GM12873 (cell line): ENCODE measurements at regions not wholly inside any gene's neighbourhood (a gene's known extent, or its start where the extent isn't known, plus 50 kb on each side); places are given as distances from the start of the nearest gene placed in this dataset.

Experiments
- TF ChIP-seq, protein P1 (sequence below): IDR thresholded peaks from 2 replicates; pipeline ENCODE4 v1.5.1; 2012; ENCODE audit warnings: low read depth, mild to moderate bottlenecking, moderate library complexity, low read length, control low read depth; ENCODE audit not compliant: insufficient read depth; ENCODE audit errors: missing control alignments

DNA sequence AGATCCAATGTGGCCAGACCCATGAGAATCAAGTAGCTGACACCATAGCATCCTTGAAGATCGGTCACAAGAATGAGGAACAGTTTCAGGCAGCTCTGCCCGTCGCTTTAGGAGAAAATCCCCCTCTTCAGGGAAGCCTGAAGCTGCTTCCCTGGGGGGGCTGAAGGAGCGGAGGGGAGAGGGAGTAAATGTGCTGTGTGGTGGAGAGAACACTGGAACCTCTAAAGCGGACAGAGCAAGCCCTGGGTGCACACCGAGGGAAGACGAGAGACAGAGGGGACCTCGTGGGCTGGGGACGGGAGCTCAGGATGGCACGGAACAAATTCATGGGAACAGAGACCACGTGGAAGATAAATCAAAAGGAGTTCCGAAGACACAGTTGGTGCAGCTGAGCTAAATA lies 154.3 kb downstream of the NDUFA10 start:
- TF ChIP-seq, protein P1, sequence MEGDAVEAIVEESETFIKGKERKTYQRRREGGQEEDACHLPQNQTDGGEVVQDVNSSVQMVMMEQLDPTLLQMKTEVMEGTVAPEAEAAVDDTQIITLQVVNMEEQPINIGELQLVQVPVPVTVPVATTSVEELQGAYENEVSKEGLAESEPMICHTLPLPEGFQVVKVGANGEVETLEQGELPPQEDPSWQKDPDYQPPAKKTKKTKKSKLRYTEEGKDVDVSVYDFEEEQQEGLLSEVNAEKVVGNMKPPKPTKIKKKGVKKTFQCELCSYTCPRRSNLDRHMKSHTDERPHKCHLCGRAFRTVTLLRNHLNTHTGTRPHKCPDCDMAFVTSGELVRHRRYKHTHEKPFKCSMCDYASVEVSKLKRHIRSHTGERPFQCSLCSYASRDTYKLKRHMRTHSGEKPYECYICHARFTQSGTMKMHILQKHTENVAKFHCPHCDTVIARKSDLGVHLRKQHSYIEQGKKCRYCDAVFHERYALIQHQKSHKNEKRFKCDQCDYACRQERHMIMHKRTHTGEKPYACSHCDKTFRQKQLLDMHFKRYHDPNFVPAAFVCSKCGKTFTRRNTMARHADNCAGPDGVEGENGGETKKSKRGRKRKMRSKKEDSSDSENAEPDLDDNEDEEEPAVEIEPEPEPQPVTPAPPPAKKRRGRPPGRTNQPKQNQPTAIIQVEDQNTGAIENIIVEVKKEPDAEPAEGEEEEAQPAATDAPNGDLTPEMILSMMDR = no peak

DNA sequence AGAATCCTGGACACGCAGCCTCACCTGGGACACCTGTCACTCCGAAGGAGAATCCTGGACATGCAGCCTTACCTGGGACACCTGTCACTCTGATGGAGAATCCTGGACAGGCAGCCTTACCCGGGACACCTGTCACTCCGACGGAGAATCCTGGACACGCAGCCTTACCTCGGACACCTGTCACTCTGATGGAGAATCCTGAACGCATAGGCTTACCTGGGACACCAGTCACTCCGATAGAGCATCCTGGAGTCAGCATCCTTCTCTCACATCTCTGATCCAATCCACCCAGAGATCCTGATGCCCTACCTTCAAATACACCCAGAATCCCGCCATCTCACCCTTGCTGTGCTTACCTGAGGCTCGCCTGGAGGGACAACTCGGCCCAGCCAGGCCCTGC lies 154.9 kb downstream of the NDUFA10 start:
- TF ChIP-seq, protein P1 = no peak

DNA sequence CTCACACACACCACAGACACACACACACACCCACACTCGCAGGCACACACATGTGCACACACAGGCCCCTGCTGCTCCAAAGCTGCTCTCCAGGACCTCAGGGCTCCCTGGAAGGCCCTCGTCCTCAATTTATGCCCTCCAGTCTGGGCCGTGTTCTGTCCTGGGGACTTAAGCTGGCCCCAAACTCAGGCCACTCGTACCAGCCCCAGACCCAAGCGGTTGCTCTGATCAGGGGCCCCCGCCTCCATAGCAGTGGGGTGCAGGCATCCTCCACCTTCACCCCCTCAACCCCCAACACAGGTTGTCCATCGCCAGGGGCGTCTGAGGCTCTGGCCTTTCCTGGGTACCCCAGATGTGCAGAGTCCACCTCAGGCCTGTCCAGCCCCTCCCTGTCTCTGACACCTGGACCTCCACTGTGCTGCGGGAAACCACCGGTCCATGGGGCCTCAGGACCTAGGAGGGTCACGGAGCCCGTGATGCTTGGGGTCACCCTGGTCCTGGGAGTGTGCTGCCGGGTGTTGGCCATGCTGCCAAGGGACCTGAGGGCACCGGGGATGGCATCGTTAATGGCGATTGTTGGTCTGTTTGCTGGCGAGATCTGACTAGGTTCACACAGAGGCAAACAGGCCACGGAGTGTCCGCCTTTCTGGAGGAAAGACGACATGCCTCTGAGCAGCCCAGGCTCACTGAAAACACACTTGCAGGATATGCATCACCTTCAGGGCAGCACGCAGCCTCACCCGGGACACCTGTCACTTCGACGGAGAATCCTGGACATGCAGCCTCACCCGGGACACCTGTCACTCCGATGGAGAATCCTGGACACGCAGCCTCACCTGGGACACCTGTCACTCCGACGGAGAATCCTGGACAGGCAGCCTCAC lies 155.6 kb downstream of the NDUFA10 start:
- TF ChIP-seq, protein P1 = no peak

DNA sequence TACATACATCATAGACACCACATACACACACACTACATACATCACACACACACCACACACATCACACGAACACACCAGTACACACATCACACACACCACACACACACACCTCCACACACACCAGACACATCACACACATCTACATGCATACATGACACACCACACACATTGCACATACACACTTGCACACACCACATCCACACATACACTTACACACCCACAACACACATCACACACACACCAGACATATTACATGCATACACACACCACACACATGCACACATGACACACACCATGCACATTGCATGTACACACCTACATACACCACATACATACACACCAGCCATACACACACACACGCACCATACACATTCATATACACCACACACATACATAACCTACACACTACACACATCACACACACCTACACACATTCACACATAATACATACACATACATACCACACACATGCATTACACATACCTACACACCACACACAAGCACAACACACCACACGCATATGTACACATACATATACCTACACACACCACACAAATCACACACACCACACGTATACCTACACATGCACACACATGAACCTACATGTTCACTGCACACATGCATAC lies 156.5 kb downstream of the NDUFA10 start:
- TF ChIP-seq, protein P1 = no peak

DNA sequence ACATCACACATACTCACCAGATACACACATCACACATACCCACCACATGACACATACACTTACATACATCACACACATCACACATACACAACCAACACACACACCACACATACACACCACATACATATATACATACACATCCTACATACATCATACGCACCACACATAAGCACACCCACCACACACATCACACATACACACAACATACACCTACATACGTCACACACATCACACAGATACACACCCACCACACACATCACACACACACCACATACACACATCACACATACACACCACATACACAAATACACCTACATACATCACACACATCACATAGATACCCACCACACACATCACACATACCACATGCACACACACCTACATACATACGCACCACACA lies 158.4 kb downstream of the NDUFA10 start:
- TF ChIP-seq, protein P1 = no peak

DNA sequence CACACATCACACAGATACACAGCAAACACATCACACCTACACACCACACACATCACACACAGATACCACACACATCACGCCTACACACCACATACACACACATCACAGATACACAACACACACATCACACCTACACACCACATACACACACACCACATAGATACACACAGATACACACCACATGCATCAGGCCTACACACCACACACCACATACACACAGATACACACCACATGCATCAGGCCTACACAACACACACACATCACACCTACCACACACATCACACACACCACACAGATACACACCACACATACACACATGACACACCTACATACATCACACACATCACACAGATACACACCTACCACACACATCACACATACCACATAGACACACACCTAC lies 158.8 kb downstream of the NDUFA10 start:
- TF ChIP-seq, protein P1 = no peak

DNA sequence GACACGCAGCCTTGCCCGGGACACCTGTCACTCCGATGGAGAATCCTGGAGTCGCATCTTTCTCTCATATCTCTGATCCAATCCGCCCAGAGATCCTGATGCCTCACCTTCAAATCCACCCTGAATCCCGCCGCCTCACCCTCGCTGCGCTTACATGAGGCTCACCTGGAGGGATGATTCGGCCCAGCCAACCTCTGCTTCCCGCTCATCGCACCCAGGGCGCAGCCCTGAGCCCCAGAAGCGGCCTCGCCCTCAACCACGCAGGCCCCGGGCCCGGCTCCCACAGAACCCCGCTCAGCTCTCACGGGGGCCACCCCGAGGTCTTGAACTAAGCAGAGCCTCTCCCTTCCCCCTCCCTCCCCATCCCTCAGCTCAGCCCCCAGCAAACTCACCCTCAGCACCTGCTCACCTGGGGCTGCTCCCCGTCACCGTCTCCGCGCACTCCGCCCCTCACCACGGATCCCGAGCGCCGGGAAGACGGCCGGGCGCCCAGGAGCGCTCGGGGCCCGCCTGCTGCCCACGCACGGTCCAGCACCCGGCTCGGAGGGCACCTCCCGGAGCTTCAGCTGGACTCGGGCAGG lies 160.0 kb downstream of the NDUFA10 start:
- TF ChIP-seq, protein P1 = no peak
